GM18870 (cell line): ENCODE measurements at regions not wholly inside any gene's neighbourhood (a gene's known extent, or its start where the extent isn't known, plus 50 kb on each side); places are given as distances from the start of the nearest gene placed in this dataset.

Experiments
- ATAC-seq: cut with Tn5 transposase; IDR thresholded peaks from one replicate; pipeline ENCODE4 v1.9.1; 2021; ENCODE audit warnings: moderate library complexity; ENCODE audit not compliant: unreplicated experiment

- no peak for ATAC-seq
These were observed 1376.4 kb downstream of the TBC1D22A start for GRCh38 chr22:48138855-48139254.

DNA sequence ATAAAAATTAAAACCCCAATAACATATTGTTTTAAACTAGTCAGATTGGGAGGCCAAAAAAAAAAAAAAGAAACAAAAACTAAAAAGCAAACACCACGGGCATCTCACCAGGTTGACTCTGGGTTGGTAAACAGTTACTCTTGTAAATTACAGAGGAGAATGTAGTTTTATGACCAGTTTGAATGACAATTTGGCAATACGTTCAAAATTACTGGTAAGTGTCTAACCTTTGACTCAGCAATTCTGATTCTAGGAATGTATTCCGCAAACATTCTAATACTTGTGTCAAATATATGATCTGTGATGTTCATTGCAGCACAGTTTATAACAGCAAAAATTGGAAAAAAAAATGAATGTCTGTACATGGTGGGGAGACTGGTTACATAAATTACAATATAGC, 1376.0 kb downstream of the TBC1D22A start:
- ATAC-seq = no peak

DNA sequence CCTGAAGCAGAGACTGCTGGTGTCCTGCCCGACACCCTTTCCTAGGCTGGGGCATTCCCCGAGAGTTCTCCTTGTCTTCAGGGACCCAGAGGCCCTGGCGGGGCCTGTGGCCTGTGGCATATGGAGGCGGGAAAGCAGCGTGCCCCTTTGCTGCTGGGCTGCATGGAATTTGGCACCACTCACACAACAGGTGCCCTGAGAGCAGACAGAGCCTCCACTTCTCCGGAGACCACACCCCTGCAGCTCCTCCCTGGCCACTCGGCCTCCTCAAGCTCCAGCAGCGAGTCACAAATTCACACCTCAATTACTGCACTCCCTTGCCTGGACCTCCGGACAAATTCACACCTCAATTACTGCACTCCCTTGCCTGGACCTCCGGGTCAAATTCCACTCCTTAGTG, 1375.2 kb downstream of the TBC1D22A start:
- no peak for ATAC-seq

GRCh38 chr22:48135592-48135991, 1373.1 kb downstream of the TBC1D22A start:
- no peak for ATAC-seq

- no peak for ATAC-seq
These were observed 1363.0 kb downstream of the TBC1D22A start for GRCh38 chr22:48125416-48125815.

GRCh38 chr22:48121984-48122383, 1359.5 kb downstream of the TBC1D22A start:
- ATAC-seq = no peak

- no peak for ATAC-seq
These were observed 1356.2 kb downstream of the TBC1D22A start for GRCh38 chr22:48118654-48119053.

DNA sequence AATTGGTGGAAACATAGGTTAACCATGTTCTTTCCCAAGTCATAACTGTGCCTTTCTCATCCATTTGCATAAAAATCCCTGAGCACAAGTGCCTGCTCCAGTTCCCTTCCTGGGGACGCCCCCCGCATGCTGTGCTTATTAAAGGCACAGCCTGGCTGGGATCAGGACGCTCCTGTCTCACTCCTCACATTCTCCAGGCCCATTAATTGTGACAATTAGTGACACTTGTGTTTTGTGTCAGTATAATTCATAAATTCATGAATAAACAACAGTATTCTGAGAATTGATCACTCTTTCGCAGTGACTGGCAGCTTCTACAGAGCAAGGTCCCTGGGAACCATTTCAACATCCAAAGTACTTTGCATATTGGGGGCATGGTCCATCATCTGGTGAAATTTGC, 1354.4 kb downstream of the TBC1D22A start:
- ATAC-seq = no peak

- no peak for ATAC-seq
These were observed 1350.5 kb downstream of the TBC1D22A start for GRCh38 chr22:48112687-48113521.

DNA sequence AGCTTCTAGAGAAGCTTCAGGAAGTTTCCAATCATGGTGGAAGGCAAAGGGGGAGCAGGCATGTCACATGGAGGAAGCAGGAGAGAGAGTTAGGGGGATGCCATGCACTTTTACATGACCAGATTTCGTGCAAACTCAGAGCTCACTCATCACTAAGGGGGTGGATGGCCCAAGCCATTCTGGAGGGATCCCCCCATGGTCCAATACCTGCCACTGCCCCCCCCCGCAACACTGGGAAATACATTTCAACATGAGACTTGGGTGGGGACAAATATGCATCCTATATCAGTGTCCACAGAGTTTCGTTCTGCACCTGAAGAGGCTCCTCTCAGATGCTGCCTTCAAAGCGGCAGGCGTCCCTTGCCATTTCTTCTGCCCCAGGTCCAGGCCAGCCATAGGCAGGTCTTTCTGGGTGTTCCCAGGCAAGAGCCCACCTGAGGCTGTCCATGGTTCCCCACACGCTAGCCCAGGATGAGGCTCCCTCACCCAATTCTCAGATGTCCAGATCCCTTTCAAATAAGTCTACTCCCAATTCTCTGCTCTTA, 1344.3 kb downstream of the TBC1D22A start:
- ATAC-seq = no peak

GRCh38 chr22:48106215-48106614, 1343.8 kb downstream of the TBC1D22A start:
- ATAC-seq = no peak

- no peak for ATAC-seq
These were observed 1342.8 kb downstream of the TBC1D22A start for GRCh38 chr22:48105259-48105658.

- no peak for ATAC-seq
These were observed 1342.3 kb downstream of the TBC1D22A start for GRCh38 chr22:48104766-48105165.

DNA sequence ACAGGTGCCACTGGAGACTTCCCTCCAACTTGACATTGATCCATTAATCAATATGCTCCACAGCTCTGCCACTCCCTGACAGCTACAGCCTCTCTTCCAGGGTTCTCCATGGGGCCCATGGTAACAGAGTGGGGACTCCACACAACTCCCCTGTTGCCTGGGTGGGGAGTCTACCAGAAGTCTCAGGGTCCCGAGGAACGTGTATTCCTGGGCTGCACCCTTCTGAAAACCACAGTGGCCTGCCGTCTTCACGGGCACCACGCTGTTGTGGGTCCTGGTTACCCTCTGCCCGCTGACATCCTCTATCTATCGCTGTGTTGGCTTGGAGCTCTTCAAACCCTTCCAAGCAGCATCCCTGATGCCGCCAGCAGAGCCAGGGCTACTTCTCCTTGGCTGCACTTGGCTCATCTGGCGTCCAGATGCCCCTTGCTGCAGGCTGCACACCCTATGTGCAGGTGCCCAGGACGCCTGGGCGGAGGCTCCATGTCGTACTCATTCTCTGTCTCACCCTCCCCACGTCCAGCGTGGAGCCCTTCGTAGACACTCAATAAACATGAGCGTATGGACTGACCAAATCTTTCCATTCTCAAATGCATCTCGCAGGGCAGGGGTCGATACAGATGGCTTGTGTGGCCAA, 1341.8 kb downstream of the TBC1D22A start:
- no peak for ATAC-seq

- no peak for ATAC-seq
These were observed 1340.9 kb downstream of the TBC1D22A start for GRCh38 chr22:48103126-48103875.

DNA sequence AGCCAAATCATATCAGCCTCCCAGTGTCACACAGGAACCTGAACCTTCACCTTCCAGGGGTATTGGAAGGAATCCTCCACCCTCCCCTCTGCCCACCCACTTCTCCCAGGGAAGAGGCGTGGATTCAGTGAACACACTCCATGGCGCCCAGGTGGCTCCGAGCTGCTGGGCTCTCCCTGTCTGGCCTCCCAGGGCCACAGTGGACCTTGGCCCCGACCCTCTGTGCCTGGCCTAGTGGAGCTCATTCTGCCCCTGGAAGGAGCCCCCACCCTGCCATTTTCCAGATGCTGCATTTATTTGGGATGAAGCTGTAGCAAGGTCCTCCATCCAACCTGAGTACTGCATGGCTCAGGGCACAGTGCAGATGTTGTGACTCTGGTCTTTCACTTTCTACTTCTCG, 1340.1 kb downstream of the TBC1D22A start:
- ATAC-seq = no peak

GRCh38 chr22:48101704-48102103, 1339.3 kb downstream of the TBC1D22A start:
- no peak for ATAC-seq

DNA sequence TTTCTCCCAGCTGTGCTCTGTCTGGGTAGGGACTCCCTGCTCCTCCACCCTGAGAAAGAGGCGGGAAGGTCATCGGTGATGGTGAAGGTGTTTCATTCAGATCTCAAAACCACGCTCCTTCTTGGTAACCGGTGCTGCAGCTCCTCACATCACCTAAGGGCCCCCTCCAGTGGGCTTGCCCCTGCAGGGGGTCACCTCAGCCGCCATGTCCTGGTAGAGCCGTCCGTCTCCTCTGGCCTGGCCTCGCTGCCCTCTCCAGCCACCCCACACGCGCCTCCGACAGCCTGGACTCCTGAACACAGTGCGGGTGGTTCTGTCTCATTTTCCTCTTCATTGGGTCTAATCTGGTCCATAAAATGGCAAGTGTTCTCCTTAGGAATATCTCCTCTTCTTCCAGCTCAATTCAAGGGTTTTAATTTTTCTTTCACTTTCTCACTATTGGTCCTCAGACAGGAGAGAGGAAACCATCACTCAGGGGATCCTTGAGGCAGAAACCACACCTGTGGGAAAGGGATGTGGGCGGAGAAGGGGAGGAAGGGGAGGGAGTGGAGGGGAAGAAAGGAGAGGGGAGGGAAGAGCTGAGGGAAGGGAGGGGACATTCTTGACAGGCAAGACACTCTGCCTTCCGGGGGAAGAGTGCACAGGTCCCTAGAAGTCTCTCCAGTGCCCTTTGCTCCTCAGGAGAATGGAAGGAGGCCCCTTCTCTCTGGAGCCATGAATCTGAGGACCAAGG, 1338.4 kb downstream of the TBC1D22A start:
- ATAC-seq = no peak

DNA sequence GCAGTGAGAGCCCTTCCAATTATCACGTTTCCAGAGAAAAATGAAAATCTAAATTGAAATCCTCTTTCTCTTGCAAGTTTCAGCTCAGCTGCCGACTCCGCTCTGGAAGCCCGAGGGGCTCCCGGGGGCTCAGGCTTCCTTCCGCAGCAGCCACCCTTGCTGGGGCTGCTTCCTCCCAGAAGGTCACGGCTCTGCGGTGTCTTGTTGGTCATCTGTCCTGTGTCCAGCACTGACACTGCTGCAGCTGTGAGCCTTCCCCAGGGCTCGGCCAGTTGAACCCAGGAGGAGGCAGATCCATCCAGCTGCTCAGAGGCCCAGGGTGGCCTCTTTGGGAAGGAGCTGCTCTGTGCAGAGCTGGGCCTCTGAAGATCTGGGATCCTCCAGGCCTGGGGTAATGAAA, 1337.2 kb downstream of the TBC1D22A start:
- no peak for ATAC-seq

DNA sequence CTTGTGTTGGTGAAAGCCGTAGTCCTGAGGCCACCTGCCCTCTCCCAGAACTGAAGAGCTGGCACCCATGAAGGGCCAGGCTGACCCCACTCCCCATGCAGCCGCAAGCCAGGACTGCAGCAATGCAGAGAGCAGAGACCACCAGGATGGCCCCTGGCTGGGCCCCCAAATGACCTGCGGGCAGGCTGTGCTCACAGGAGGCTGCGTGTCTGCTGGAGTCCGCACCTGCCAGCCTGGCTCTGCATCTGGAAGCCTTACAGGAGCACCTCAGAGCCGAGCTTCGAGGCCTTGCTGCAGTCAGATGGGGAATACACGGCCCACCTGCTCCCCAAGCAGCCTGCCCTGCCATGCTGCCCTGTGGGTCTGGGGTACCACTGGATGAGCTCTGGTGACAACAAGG, 1336.8 kb downstream of the TBC1D22A start:
- ATAC-seq = no peak

GRCh38 chr22:48098921-48099245, 1336.4 kb downstream of the TBC1D22A start:
- ATAC-seq = no peak
